COLO829 (cell line): ENCODE measurements at regions not wholly inside any gene's neighbourhood (a gene's known extent, or its start where the extent isn't known, plus 50 kb on each side); places are given as distances from the start of the nearest gene placed in this dataset.
A peak's percentile ranks its signal among the peaks of the same experiment; 100 is the strongest.

Experiments
- DNase-seq: peaks from one replicate; pipeline ENCODE4 v3.0.0; 2012; ENCODE audit warnings: low spot score

- DNase-seq, result no peak
These were observed 81.7 kb upstream of the MAFB start for GRCh38 chr20:40770564-40771307.

GRCh38 chr20:40771308-40771610, 82.2 kb upstream of the MAFB start:
- DNase-seq, result no peak

- no peak for DNase-seq
These were observed 82.9 kb upstream of the MAFB start for GRCh38 chr20:40771848-40772511.

DNA sequence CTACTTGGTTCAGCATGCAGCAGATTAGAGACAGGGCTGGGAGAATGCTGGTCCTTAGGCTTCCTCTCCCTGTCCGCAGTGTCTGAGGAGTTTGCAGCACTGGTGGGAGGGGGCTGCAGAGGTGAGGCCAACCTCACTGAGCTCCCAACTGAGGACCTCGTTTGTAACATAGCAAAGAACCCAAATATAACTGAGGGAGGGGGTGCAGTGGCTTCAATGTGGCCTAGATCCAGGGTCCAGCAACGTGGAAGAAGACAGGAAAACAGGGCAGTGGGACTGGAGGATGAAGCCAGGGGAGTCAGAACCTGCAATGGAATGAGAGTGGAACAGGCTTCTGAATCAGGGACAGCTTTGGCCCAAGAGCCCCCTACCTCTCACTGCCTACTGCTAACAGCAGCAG, 84.3 kb upstream of the MAFB start:
- DNase-seq, result no peak

- no peak for DNase-seq
These were observed 85.2 kb upstream of the MAFB start for GRCh38 chr20:40774252-40774651.

DNA sequence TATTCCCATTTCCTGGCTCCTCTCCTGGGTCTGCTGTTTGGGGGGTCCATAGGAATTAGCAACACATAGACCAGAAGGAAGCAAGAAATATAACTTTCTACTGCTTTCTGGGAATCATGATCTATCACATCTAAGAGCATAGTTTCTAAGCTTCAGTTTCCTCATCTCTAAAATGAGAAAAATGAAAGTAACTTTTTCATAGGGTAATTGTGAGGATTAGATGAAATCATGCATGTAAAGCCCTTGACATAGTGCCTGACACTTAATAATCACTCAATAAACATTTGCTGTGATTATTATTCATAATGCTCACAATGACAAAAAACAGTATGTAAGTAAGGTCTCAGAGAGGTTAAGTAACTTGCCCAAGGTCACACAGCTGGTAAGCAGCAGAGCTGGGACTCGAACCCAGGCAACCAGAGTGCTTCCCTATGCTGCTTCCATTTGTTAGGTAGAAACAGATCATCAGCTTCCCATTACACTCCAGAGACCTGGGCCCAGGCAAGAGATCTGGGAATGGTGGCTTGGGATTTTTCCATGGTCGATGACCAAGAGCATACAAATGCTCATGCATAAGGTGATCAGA, 86.6 kb upstream of the MAFB start:
- no peak for DNase-seq

DNA sequence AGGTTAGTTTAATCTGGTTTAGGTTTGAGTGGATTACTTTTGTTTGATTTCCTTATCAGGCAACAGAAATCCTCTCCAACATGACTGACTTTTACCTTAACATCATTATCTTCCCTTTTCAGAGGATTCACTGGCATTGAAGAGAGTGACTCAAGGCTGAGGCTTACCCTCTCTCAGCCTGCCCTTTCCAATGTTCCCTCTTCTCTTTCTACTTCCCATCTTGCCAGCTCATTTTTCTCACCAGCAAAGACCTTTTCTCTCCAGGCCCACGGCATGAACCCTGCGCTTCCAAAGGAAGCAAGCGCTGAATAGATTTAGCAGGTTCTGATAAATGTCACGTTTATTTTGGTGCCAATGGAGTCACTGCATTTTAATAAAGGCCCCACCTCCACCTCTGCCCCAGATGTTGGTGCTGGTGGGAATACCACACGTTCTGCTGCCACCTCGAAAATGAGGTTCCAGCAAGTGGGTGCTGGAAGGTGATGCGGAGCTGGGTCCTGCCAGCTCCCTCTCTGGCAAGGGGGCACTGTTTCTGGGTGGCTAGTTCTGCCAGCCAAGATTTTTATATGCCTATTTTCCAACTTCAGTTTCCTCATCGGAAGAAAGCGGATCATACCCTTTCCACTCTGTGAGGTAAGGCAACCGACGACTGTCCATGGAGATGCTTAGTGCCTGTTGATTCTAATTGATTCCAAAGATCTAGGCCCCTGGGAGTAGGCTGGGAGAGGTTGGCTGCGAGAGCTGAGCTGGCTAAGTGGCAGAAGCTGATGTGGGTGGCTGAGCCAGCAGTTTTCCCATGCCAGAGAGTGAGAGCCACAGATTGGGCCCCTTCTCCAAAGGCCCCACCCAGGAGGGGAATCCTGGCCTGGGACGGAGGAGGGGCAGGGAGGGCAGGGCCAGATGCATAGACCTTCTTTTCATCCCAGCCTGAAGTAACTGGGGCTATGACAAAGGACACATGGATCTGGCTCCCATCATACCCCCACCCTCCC, 87.7 kb upstream of the MAFB start:
- DNase-seq, result peak; percentile 72

GRCh38 chr20:40777653-40778052, 88.6 kb upstream of the MAFB start:
- no peak for DNase-seq

DNA sequence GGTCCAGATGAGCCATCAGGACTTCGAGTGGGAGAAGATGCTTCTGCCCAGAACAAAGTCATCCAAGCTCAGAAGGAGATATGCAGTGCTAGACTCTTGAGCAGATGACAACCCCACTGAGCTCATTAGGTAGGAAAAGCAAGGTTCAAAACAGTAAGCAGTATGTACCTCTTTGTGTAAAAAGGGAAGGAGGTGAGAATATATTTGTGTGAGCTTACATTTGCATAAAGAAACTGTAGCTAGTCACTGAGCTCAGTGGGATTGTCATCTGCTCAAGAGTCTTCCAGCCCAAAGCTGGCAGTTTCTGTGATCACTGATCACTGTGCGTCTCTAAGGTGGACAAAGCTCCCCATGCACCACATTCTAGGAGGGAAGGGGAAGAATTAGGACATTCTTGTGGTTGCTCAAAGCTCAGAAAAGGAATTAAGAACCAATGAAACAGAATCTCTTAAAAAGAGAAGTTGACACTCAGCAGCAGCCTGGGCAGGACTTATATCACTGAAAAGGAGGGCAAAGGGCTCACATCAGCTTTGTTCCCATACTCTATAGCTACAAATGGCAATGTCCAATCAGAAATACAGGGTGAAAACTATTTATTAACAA, 90.0 kb upstream of the MAFB start:
- no peak for DNase-seq

DNA sequence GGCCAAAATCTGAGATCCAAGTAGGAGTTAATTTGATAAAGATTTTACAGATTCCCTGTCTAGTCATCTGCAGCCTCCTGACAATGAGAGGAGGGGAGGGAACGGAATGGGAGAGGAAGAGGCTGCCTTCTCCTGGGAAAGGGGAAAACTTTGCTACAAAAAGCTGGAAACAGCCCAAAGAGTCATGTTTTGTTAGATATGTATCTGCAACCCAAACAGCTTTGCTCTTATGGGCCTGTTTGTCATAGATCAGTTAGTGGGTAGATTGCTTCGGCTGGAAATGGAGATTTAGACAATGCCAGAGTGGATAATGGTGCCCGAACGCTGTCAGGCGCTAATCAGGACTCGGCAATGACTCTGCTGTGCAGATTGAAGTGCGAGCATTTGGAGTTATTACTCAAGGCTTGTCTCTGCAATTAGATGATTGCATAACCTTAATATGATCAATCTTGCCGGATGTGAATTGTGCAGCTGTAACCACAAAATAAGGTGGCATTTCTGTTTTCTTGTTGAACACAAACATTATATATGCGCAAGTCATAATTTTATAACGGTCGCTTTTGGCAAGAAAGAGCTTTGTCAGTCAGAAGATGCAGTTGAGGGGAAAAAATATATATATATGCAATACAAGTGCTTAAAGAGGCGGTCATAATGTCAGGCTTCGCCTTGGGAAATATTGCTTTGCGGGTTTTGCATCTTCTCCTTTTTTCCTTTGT, 92.4 kb upstream of the MAFB start:
- no peak for DNase-seq

GRCh38 chr20:40782043-40782368, 93.0 kb upstream of the MAFB start:
- no peak for DNase-seq

DNA sequence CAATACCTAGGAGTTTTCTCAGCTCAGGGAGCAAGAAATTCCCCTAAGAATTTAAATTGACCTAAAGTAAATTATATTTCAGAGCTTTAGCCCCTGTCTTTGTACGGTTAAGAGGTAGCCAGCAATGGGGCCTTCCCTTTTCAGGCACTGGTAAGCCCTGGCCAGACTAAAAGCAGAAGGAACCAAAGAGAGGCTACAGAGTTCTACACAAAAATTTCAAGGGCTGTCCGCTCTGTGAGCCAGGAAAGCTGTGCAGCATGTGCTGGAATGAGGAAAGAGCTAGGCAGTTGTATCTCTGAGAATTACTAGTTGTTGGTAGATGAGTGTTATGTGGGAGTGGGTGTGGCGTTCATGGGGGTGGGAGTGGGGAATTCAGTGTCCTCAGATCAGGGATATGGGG, 96.3 kb upstream of the MAFB start:
- DNase-seq, result no peak

- no peak for DNase-seq
These were observed 97.3 kb upstream of the MAFB start for GRCh38 chr20:40786336-40786735.

- DNase-seq, result no peak
These were observed 98.9 kb upstream of the MAFB start for GRCh38 chr20:40787941-40788340.

DNA sequence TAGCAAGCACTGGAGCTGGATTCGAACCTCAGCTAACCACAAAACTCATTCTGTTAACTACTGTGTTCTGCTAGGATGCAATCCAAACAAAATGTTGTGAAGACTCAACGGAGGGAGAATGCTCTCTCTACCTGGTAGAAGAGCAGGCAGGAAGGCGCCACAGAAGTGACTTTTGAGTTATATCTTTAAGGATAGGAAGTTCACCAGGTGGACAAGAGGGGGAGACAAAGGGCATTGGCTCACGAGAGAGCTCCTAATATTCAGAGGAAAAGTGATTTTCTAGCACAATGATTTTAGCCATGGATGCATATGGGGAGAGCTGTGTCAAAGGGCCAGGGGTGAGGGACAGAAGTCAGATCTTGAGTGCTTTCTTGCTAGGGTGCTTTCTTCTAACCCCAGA, 108.4 kb upstream of the MAFB start:
- DNase-seq, result peak; percentile 26

DNA sequence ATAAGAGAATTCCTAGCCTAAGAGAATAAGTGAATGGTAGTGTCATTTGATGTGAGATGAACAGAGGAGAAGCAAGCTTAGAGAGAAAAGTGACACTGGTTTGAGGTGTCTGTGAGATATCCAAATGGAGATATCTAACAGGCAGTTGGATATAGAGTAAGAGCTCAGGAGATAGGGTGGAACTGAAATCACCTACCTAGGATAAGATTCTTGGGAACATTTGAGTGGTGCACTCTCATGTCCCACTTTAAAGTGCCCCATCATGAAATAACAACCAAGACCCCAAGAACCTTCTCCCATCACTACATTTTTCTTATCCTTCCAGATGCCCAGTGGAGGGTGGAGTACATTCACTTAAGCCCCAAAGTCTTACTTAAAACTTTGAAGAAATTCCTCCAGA, 109.0 kb upstream of the MAFB start:
- no peak for DNase-seq

- DNase-seq, result no peak
These were observed 113.8 kb upstream of the MAFB start for GRCh38 chr20:40802886-40803285.

DNA sequence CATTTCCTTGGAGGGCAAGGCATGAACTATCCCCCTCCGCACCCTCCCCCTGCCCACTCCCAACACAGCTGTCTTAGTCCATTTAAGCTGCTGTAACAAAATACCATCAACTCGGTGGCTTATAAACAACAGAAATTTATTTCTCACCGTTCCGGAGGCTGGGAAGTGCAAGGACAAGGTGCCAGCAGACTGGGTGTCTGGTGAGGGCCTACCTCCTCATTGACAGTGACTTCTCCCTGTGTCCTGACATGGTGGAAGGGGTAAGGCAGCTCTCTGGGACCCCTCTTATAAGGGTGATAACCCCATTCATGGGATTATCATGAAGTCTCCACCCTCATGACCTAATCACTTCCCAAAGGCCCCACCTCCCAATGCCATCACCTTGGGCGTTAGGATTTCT, 114.3 kb upstream of the MAFB start:
- DNase-seq, result no peak

DNA sequence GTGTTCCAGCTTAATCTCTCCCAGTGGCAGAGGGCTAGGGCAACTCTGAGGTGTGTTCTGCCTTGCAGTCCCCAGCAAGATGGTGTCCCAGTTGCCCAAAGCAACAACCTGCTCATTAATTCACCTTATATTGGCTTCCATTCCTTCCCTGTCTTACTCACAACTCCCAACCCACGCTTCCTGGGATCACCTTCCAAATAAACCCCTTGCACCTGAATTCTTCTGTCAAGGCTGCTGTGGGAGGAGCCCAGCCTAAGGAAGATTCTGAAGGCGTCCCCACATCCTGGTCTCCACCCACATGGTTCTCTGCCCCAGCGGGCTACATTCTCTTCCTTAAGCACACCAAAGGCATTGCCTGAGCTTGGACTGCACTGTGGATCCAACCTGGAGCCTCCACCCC, 116.6 kb upstream of the MAFB start:
- DNase-seq, result no peak

DNA sequence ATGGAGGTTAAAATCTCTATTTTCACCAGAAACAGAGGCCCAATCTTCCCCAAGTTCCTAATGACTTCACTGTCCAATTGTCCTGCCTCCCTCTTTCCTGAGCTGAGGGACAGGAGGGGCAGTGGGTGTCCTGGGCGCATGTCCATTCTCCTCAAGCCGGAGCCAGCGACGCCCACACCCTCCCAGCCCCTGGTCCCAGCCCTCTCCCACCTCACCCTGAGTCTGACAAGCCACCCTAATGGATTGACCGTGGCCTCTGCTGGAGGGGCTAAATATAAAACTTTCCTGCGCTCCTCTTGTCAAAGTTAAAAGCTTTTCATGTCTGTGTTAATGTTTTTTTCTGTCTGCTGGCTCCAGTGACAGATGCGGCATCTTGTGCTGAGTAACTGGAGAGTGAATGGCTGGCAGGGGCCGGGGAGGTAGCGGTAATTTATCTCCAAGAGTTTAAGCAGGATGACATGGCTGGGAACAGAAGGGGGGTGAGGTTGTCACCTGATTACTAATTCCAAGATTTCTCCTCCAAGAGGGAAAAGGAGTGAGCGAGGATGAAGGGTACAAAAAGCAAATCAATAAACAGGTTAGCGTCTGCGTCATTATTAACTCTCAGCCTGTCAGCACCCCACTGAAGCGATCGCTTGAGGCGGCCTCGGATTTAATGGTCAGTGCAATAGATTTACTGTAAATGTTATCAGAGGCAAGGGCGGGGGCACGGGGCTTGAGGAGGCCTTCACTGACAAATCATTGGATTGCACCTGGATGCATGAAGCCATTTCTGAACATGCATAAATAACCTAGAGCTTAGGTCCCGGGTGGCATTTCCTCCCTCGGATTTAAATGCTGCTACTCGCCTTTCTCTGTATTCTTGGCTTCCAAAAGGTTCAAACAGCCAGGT, 118.1 kb upstream of the MAFB start:
- DNase-seq, result no peak

DNA sequence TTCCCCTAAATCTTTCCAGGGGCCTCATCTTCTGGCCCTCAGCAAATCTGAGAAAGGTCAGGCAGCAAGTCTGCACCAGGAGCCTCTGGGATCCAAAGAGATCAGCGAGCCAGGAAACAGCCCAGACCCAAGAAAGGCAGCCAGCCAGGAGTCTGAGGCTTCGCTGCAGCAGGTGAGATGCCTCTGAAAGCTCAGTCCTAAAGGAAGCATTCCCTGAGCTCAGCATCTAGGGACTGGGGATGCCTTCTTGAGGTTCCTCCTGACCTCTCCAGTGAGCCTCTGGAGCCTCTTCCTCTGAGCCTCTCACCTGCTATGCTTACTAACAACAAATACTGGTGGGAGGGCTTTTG, 118.8 kb upstream of the MAFB start:
- DNase-seq, result no peak
